Esophagus (tissue), 2 donors: ENCODE measurements at regions not wholly inside any gene's neighbourhood (a gene's known extent, or its start where the extent isn't known, plus 50 kb on each side); places are given as distances from the start of the nearest gene placed in this dataset.

Experiments
- H3K27ac ChIP-seq, 2 donors: one replicate each; pipeline ENCODE4 v1.5.1; 2013; ENCODE audit warnings: low read depth in 2 of 2, mild to moderate bottlenecking in 2 of 2, inconsistent platforms in 1 of 2, low read length in 1 of 2, moderate library complexity in 1 of 2
- H3K27me3 ChIP-seq, 2 donors: one replicate each; pipeline ENCODE4 v1.6.1; 2013; ENCODE audit warnings: low read length in 2 of 2, control low read depth in 1 of 2, mild to moderate bottlenecking in 1 of 2; ENCODE audit not compliant: insufficient read depth in 2 of 2, control insufficient read depth in 1 of 2
- H3K36me3 ChIP-seq, 2 donors: one replicate each; pipeline ENCODE4 v1.6.1; 2013; ENCODE audit warnings: low read length in 1 of 2; ENCODE audit not compliant: control insufficient read depth in 2 of 2, insufficient read depth in 2 of 2
- H3K4me1 ChIP-seq, 2 donors: one replicate each; pipeline ENCODE4 v1.6.1; 2013; ENCODE audit warnings: low read length in 1 of 2; ENCODE audit not compliant: control insufficient read depth in 2 of 2, insufficient read depth in 2 of 2
- H3K4me3 ChIP-seq, 2 donors: one replicate each; pipeline ENCODE4 v1.5.1; 2013; ENCODE audit warnings: low read length in 2 of 2, mild to moderate bottlenecking in 2 of 2, low read depth in 1 of 2, moderate library complexity in 1 of 2
- H3K9me3 ChIP-seq, 2 donors: one replicate each; pipeline ENCODE4 v1.6.1; 2013; ENCODE audit warnings: mild to moderate bottlenecking in 2 of 2, low read depth in 1 of 2, low read length in 1 of 2, moderate library complexity in 1 of 2; ENCODE audit not compliant: control insufficient read depth in 2 of 2, insufficient read depth in 1 of 2
- WGBS, 2 donors: extraction: QIAGEN DNeasy Blood & Tissue Kit; methylation state at CpG; one replicate each; pipeline ENCODE4 v1.1.7; 2013; 5-methylcytosine and 5-hydroxymethylcytosine counted together
- donor health status: healthy with polysubstance abuse.
- donor health status: Bipolar disorder and iron deficiency.

DNA sequence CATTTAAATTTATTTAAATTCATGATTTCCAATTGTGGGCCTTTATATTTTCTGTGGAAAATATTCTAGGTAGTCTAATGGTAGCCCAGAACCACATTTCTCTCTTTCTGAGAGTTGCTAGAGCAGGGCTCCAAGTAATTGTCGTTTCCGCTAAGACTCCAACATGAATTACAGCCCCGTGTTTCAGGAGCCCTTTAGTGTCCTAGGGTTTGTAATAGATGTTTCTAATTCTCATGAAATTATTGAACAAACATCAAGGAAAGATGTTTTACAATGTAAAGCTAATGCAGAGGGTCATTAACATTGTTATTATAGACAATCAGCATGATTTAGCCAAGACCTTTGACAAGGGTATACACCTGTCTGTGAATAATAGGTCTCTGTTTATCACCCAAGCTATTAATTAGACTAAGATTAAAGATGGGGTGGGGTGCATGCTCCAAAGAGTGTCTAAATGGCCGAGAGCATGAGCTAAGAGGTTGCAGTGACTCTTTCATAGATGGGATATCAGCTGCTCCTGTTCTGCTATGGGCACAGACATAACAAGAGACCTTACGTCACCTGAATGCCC, 81.8 kb upstream of the NTM start:
- Histone ChIP-seq H3K27ac (no peak overlapping the region), H3K36me3 (no peaks in the 10 kb centered on the region), H3K4me1 (no peaks in the 10 kb centered on the region), H3K27me3 (no peaks in the 10 kb centered on the region), H3K4me3 (no peak overlapping the region), H3K9me3 (no peaks in the 10 kb centered on the region)
- 69 to 73% methylated on average over 5 of the region's 5 CpGs for WGBS, 2 donors

DNA sequence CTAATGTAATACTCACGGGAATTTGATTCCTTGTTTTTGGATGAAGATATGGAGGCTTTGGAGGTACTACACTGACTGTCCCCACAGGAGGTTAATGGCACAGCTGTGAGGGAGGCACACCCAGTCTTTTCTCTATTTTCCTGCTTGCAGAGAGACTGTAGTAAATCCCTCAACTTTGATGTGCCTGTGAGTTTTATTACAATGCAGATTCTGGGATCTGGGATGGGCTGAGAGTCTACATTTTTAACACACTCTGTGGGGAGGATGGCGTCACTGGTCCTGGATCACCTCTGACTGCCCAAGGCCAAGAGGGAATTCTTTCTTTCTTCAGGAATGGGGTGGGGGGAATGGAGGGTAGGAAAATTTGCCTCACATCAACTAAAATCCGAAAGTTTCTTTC, 80.2 kb upstream of the NTM start:
- H3K4me1 ChIP-seq, result no peaks in the 10 kb centered on the region
- H3K27me3 ChIP-seq, result no peaks in the 10 kb centered on the region
- H3K36me3 ChIP-seq, result no peaks in the 10 kb centered on the region
- no peaks in the 10 kb centered on the region for H3K9me3 ChIP-seq
- no peak overlapping the region for H3K4me3 ChIP-seq
- no peak overlapping the region for H3K27ac ChIP-seq
- 65 to 67% methylated on average over 3 of the region's 3 CpGs for WGBS, 2 donors

DNA sequence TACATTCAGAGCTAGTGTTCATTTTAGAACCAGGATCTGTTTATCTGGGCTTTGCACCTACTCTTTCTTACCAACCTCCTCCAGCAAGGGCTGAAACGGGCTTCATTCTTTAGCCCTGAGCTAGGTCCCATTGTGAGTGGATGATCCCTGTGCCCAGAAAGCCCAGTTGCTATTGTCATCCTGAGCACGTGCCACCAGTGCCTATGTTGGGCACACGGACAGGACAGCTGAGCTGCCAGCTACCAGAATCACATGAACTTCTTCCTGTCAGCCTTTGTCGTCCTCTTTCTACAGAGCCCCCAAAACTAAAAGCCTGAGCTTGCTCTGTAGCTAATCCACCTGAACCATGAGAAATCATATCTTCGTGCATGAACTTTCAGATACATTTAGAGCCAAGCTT, 74.4 kb upstream of the NTM start:
- 75 to 79% methylated on average over 5 of the region's 5 CpGs for WGBS, 2 donors
- Histone ChIP-seq H3K4me3 (no peak overlapping the region), H3K9me3 (no peaks in the 10 kb centered on the region), H3K4me1 (no peaks in the 10 kb centered on the region), H3K27ac (no peak overlapping the region), H3K27me3 (no peaks in the 10 kb centered on the region), H3K36me3 (no peaks in the 10 kb centered on the region)

GRCh38 chr11:131297441-131297840, 73.0 kb upstream of the NTM start:
- H3K4me1 ChIP-seq, result no peaks in the 10 kb centered on the region
- no peaks in the 10 kb centered on the region for H3K27me3 ChIP-seq
- H3K36me3 ChIP-seq, result no peaks in the 10 kb centered on the region
- no peaks in the 10 kb centered on the region for H3K9me3 ChIP-seq
- 80 to 81% methylated on average over 6 of the region's 6 CpGs for WGBS, 2 donors
- no peak overlapping the region for H3K27ac ChIP-seq
- H3K4me3 ChIP-seq, result no peak overlapping the region

DNA sequence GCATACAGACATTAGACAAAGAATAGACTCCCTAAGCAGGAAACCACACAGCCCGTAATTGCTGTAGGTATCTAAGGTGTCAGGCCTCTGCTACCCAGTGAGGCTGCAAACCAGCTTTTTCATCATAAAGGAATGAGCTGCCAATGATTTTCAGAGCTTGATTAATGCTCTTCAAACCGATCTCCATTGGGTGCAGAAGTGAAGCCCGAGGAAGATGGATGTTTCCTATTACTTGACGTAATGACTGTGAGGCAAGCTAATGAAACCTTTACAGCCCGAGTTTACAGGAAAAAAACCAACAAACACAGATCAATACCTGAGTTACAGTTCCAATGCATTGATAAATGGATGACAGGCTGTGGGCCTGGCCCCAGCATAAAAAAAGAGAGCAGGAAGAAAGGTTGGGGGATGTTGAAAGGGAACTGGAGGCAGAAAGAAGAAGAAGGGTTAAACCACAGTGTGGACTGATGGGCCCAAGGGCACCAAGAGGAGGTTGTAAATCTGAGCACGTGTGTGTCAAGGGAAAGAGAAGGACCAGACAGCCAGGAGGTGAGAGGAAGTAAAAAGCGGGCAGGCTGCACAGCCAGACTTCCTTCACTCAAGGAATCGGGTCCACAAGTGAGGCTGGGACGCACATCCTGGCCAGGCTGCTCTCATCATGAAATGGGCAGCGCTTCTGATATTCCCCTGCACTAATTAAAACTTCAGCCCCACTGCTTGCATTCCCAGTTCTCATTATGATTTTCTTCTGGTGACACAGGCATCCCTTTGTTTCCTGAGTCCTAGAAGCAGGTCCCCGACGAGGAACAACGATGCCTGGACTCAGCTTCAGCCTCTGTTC, 70.6 kb upstream of the NTM start:
- Histone ChIP-seq H3K27ac (no peak overlapping the region), H3K36me3 (no peaks in the 10 kb centered on the region), H3K4me3 (no peak overlapping the region), H3K4me1 (no peaks in the 10 kb centered on the region), H3K27me3 (no peaks in the 10 kb centered on the region), H3K9me3 (no peaks in the 10 kb centered on the region)
- WGBS, 2 donors, result 52 to 54% methylated on average over 13 of the region's 13 CpGs

GRCh38 chr11:131300439-131300717, 70.0 kb upstream of the NTM start:
- H3K4me1 ChIP-seq, result no peaks in the 10 kb centered on the region
- no peak overlapping the region for H3K4me3 ChIP-seq
- 53 to 61% methylated on average over 10 of the region's 10 CpGs for WGBS, 2 donors
- H3K9me3 ChIP-seq, result no peaks in the 10 kb centered on the region
- no peaks in the 10 kb centered on the region for H3K36me3 ChIP-seq
- H3K27me3 ChIP-seq, result no peaks in the 10 kb centered on the region
- H3K27ac ChIP-seq, result no peak overlapping the region

- H3K9me3 ChIP-seq, result no peaks in the 10 kb centered on the region
- H3K4me1 ChIP-seq, result no peaks in the 10 kb centered on the region
- H3K4me3 ChIP-seq, result no peak overlapping the region
- H3K27me3 ChIP-seq, result no peaks in the 10 kb centered on the region
- 65 to 66% methylated on average over 5 of the region's 5 CpGs for WGBS, 2 donors
- no peak overlapping the region for H3K27ac ChIP-seq
- no peaks in the 10 kb centered on the region for H3K36me3 ChIP-seq
Observed at GRCh38 chr11:131301306-131301705, 69.1 kb upstream of the NTM start.

- Histone ChIP-seq H3K9me3 (no peaks in the 10 kb centered on the region), H3K4me1 (no peaks in the 10 kb centered on the region), H3K27ac (no peak overlapping the region), H3K4me3 (no peak overlapping the region), H3K27me3 (no peaks in the 10 kb centered on the region), H3K36me3 (no peaks in the 10 kb centered on the region)
- WGBS, 2 donors, result 41 to 47% methylated on average over 1 of the region's 1 CpG
Observed at GRCh38 chr11:131302836-131303235, 67.6 kb upstream of the NTM start.

DNA sequence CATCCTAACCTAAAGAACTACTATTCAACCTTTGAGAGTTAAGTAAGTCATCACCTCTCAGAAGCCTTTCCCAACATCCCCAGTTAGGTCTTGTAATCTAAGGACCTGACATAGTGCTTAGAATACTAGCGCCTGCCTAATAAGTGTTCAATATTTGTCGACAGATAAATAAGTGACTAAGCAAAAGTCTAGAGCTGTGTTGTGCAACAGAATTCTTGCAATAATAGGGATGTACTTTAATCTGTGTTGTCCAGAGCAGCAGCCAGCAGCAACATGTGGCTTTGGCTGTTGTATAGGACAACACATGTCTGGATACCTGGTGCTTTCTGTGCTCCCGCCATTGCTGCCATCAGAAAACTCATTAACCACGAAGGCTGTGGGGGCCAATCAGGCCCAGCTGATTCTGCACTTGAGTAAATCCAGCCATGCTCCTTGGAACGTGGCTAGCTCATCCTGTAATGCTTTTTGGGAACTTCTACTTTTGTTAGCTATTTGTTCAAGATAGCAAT, 66.8 kb upstream of the NTM start:
- H3K27me3 ChIP-seq, result no peaks in the 10 kb centered on the region
- WGBS, 2 donors, result 60 to 71% methylated on average over 5 of the region's 5 CpGs
- H3K4me1 ChIP-seq, result no peaks in the 10 kb centered on the region
- H3K9me3 ChIP-seq, result no peaks in the 10 kb centered on the region
- H3K27ac ChIP-seq, result no peak overlapping the region
- H3K36me3 ChIP-seq, result no peaks in the 10 kb centered on the region
- H3K4me3 ChIP-seq, result no peak overlapping the region

DNA sequence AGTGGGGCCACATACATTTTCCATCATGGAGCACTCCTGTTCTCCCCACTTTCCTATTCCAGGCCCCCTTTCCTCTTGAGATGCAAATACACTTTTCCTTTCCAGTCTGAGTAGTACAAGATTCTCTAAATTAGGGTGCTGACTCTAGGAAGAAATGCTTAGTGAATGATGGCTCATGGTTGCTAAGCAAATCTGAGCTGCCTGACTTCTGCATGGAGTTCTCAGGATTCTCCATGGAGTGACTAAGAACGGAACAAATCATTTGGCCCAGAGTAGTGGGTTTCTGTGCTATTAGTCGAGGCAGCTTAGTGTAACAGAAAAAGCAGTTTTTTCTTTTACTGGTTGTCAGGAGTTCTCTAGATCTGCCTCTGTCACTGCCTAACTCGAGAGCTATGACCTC, 65.4 kb upstream of the NTM start:
- no peaks in the 10 kb centered on the region for H3K36me3 ChIP-seq
- H3K9me3 ChIP-seq, result no peaks in the 10 kb centered on the region
- H3K27ac ChIP-seq, result no peak overlapping the region
- no peaks in the 10 kb centered on the region for H3K27me3 ChIP-seq
- 68 to 75% methylated on average over 3 of the region's 3 CpGs for WGBS, 2 donors
- no peaks in the 10 kb centered on the region for H3K4me1 ChIP-seq
- no peak overlapping the region for H3K4me3 ChIP-seq
